ENCODE measurements at regions not wholly inside any gene's neighbourhood (a gene's known extent, or its start where the extent isn't known, plus 50 kb on each side); places are given as distances from the start of the nearest gene placed in this dataset.

DNA sequence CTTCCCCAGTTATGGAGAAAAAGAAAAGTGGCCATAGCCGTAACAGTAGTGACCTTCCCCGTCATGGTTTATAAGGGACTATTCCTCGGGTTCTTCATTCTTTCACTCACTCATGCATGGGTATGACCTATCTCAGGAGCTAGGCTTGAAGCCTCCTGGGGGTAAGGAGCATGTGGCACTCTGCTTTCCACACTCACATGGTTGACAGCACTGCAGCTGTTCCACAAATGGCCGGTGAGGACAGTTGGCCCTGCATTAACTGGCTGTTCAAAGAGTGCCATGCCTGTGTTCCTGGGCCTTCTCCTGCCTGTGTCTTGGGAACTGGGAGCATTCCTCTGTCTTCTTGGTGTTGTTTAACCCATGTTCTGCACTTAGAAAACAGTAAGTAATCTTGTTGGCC, 66.2 kb upstream of the PNMA1 start:
- TF ChIP-seq, protein P1, sequence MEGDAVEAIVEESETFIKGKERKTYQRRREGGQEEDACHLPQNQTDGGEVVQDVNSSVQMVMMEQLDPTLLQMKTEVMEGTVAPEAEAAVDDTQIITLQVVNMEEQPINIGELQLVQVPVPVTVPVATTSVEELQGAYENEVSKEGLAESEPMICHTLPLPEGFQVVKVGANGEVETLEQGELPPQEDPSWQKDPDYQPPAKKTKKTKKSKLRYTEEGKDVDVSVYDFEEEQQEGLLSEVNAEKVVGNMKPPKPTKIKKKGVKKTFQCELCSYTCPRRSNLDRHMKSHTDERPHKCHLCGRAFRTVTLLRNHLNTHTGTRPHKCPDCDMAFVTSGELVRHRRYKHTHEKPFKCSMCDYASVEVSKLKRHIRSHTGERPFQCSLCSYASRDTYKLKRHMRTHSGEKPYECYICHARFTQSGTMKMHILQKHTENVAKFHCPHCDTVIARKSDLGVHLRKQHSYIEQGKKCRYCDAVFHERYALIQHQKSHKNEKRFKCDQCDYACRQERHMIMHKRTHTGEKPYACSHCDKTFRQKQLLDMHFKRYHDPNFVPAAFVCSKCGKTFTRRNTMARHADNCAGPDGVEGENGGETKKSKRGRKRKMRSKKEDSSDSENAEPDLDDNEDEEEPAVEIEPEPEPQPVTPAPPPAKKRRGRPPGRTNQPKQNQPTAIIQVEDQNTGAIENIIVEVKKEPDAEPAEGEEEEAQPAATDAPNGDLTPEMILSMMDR (IDR thresholded peaks at IDR 0.05), result no peak
- H3K4me1 ChIP-seq (ENCODE audit: control insufficient read depth in 1 of 2, insufficient read depth in 1 of 2, low read depth in 1 of 2, low read length in 1 of 2), result peaks cover 26 to 27% of the 10 kb centered on the region in 2 experiments
- no peak overlapping the region for H3K27ac ChIP-seq

DNA sequence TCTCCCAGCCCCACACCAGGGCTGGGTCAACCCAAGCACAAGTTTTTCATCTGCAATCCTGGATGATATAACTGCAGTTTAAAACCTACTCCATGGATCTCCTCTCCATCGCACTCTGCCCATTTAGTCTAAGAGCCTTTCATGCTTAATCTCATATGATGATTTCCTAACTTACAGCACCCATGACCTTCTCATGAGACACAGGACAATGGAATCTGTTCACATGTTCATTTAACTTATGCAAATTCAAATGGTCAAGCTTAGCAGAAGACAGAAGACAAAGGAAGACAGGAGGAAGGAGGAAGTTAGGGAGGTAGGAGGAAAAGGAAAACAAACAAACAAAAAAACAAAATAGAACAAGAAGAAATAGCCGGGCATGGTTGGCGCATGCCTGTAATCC, 64.6 kb upstream of the PNMA1 start:
- H3K36me3 ChIP-seq, result no peaks in the 10 kb centered on the region
- H3K9me3 ChIP-seq, result no peaks in the 10 kb centered on the region
- no peak overlapping the region for H3K4me3 ChIP-seq (ENCODE audit: low read depth in 1 of 2, low read length in 1 of 2)
- no peaks in the 10 kb centered on the region for H3K27me3 ChIP-seq
- H3K27ac ChIP-seq, result peak overlapping the region; percentile 45
- TF ChIP-seq, protein P1 (IDR thresholded peaks at IDR 0.05), result no peak
- peaks cover 16 to 23% of the 10 kb centered on the region in 2 experiments for H3K4me1 ChIP-seq (ENCODE audit: control insufficient read depth in 1 of 2, insufficient read depth in 1 of 2, low read depth in 1 of 2, low read length in 1 of 2)

More for the DNA sequence above, 66.2 kb upstream of the PNMA1 start:
- H3K36me3 ChIP-seq, result no peaks in the 10 kb centered on the region
- no peaks in the 10 kb centered on the region for H3K27me3 ChIP-seq
- no peak overlapping the region for H3K4me3 ChIP-seq (ENCODE audit: low read depth in 1 of 2, low read length in 1 of 2)
- H3K9me3 ChIP-seq, result no peaks in the 10 kb centered on the region

DNA sequence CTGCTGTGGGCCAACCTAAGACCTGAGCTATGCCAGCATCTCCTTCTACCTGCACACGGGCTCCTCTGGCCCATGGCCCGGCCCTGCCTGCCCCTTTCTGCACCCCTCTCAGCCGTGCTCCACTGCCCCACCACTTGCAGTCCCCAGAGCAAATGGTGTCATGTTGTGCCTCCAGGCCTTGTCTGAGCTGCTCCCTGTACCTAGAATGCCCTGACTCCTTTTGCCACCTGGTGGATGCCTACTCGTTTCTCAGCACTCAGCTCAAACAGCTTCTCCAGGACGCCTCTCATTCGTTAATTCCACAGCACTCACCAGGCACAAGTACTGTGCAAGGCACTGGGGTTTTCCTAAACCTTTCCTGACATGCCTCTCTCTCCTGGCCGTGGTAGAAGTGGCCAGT, 63.2 kb upstream of the PNMA1 start:
- Histone ChIP-seq H3K4me1 (ENCODE audit: control insufficient read depth in 1 of 2, insufficient read depth in 1 of 2, low read depth in 1 of 2, low read length in 1 of 2) (peaks cover 14 to 22% of the 10 kb centered on the region in 2 experiments), H3K9me3 (no peaks in the 10 kb centered on the region), H3K36me3 (no peaks in the 10 kb centered on the region), H3K4me3 (ENCODE audit: low read depth in 1 of 2, low read length in 1 of 2) (no peak overlapping the region), H3K27ac (no peak overlapping the region), H3K27me3 (no peaks in the 10 kb centered on the region)
- TF ChIP-seq, protein P1 (IDR thresholded peaks at IDR 0.05), result no peak

DNA sequence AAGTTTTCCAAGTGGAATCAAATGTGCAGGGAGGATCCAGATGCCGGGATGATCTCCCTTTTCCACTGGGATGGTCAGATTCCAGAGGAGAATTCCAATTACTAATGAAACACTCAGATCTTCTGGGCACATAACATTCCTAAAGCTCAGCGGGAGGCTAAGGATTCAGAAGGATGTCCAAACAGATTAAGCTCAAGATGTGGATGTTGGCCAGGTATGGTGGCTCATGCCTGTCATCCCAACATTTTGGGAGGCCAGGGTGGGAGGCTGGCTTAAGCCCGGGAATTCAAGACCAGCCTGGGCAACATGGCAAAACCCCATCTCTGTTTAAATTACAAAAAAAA, 62.0 kb upstream of the PNMA1 start:
- H3K4me1 ChIP-seq (ENCODE audit: control insufficient read depth in 1 of 2, insufficient read depth in 1 of 2, low read depth in 1 of 2, low read length in 1 of 2), result peaks cover 22 to 33% of the 10 kb centered on the region in 2 experiments
- TF ChIP-seq, protein P1 (IDR thresholded peaks at IDR 0.05), result no peak
- H3K36me3 ChIP-seq, result no peaks in the 10 kb centered on the region
- H3K9me3 ChIP-seq, result no peaks in the 10 kb centered on the region
- no peaks in the 10 kb centered on the region for H3K27me3 ChIP-seq
- H3K27ac ChIP-seq, result no peak overlapping the region
- no peak overlapping the region for H3K4me3 ChIP-seq (ENCODE audit: low read depth in 1 of 2, low read length in 1 of 2)

DNA sequence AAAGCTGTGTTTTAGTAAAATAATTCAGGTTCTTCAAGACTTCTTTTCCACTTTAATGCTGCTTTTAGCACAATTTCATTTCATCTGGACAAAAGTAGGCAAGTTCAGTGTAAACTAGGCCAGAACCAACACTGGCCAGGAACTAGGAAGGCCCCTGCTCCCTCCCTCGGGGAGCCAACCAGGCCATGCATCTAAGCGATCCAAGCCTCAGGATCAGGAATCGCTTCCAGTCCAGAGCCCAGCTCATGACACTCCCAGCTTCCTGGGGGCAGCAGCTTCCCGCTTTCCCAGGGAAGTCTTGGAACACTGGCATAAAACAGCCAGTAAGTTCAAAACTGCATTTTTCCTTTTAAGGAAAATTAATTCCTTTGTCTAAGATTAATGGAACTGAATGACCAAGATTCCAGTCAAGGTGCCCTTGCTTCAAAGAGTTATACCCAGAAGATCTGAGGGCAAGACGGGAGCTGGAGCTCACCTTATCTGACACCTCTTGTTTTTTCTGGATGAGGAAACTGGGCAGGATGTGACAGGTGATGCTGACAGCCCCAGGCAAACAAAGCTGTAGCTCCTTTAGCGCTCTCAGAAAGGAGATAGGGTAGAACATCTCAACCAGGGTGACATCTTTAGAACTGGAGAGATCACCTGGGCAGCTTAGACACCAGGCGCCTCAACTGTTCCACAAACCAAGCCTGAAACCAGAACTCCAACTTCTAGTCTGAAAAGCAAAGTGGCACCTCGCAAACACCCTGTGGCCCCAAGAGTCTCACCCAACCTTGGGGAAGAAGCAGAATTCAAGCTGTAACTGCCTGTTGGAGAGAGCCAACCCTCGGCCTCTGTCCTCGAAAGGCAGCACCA, 61.4 kb upstream of the PNMA1 start:
- Histone ChIP-seq H3K27me3 (no peaks in the 10 kb centered on the region), H3K36me3 (no peaks in the 10 kb centered on the region), H3K9me3 (no peaks in the 10 kb centered on the region), H3K4me3 (ENCODE audit: low read depth in 1 of 2, low read length in 1 of 2) (no peak overlapping the region), H3K27ac (peak overlapping the region; percentile 64), H3K4me1 (ENCODE audit: control insufficient read depth in 1 of 2, insufficient read depth in 1 of 2, low read depth in 1 of 2, low read length in 1 of 2) (peaks cover 28 to 39% of the 10 kb centered on the region in 2 experiments)
- TF ChIP-seq, protein P1 (IDR thresholded peaks at IDR 0.05), result no peak
